Right lobe of liver (tissue), 4 donors: ENCODE measurements at regions not wholly inside any gene's neighbourhood (a gene's known extent, or its start where the extent isn't known, plus 50 kb on each side); places are given as distances from the start of the nearest gene placed in this dataset.

Source experiments
- CTCF ChIP-seq, 4 donors: fragments of 200-600 bp in 3 of 4; fragments of 450-650 bp in 1 of 4; IDR thresholded peaks; one replicate each; pipeline versions ENCODE4 v1.5.1 to v1.8.0; 2016 to 2022; ENCODE audit warnings: antibody characterized with exemption in 4 of 4, mild to moderate bottlenecking in 2 of 4
- POLR2A ChIP-seq: fragments of 450-650 bp; IDR thresholded peaks from one replicate; pipeline ENCODE4 v1.6.1; 2017; ENCODE audit warnings: antibody characterized with exemption, mild to moderate bottlenecking
- donor health status: DM: no; HTN: no; CAD: no.
- donor health status: DM: no; HTN: no; CAD: no.
- donor health status: DM: no; HTN: yes; CAD: no.

GRCh38 chr2:21996339-21996738 is 872.6 kb downstream of the TDRD15 start:
- TF ChIP-seq CTCF (IDR thresholded peaks at IDR 0.05) = no peak
- TF ChIP-seq POLR2A = no peak
